H1 (cell line): ENCODE measurements at regions not wholly inside any gene's neighbourhood (a gene's known extent, or its start where the extent isn't known, plus 50 kb on each side); places are given as distances from the start of the nearest gene placed in this dataset.

Experiments
- CTCF ChIA-PET: fragments of 300-600 bp; sonication (Branson Sonifier 250); formaldehyde crosslinking; loops from one replicate; lab custom pipeline; 2021; ENCODE audit not compliant: partially characterized antibody; lab: Charles Lee
- POLR2A ChIA-PET: fragments of 300-600 bp; sonication (Branson Sonifier 250); formaldehyde crosslinking; loops from one replicate; lab custom pipeline; 2021; ENCODE audit warnings: inconsistent platforms; ENCODE audit not compliant: partially characterized antibody; lab: Charles Lee
- DNase-seq, 2 experiments: peaks; one replicate each; pipeline versions ENCODE4 v3.0.0 to v3.0.0-alpha.2; 2010 to 2022; ENCODE audit warnings: low spot score in 2 of 2, low read depth in 1 of 2, mixed read lengths in 1 of 2
- FAIRE-seq: peaks from 2 replicates; lab custom pipeline; 2011; peaks lifted over from hg19 to GRCh38; lab: Jason Lieb, UNC
- H2AFZ ChIP-seq: 2 replicates; pipeline ENCODE4 v1.8.1; 2012; ENCODE audit warnings: low read length, inconsistent platforms
- H2AK5ac ChIP-seq: 2 replicates; pipeline ENCODE4 v1.6.1; 2013; ENCODE audit warnings: low read depth, low read length
- H2BK120ac ChIP-seq: replicated peaks from 2 replicates; pipeline ENCODE3; 2013; ENCODE audit warnings: low read depth, low read length, inconsistent platforms
- H2BK12ac ChIP-seq: 2 replicates; pipeline ENCODE4 v1.6.1; 2013; ENCODE audit warnings: low read depth, low read length
- H2BK15ac ChIP-seq: 2 replicates; pipeline ENCODE4 v1.6.1; 2013; ENCODE audit warnings: low read length
- H2BK20ac ChIP-seq: 2 replicates; pipeline ENCODE4 v1.6.1; 2013; ENCODE audit warnings: low read length
- H2BK5ac ChIP-seq: 2 replicates; pipeline ENCODE4 v1.6.1; 2013; ENCODE audit warnings: low read depth, low read length
- H3K14ac ChIP-seq: 2 replicates; pipeline ENCODE4 v1.6.1; 2013; ENCODE audit warnings: inconsistent platforms; ENCODE audit not compliant: insufficient read length
- H3K18ac ChIP-seq: 2 replicates; pipeline ENCODE4 v1.6.1; 2013; ENCODE audit warnings: low read length; ENCODE audit errors: extremely low read depth
- H3K23ac ChIP-seq: 2 replicates; pipeline ENCODE4 v1.6.1; 2013; ENCODE audit warnings: inconsistent platforms; ENCODE audit not compliant: insufficient read length
- H3K23me2 ChIP-seq: 2 replicates; pipeline ENCODE4 v1.6.1; 2013; ENCODE audit warnings: low read depth, low read length
- H3K27ac ChIP-seq: 2 replicates; pipeline ENCODE4 v1.6.1; 2011; ENCODE audit warnings: low read depth, low read length, inconsistent platforms
- H3K27me3 ChIP-seq, 4 experiments: replicated peaks in 1 of 4; 1 replicate in 1 of 4; 2 replicates in 3 of 4; pipeline versions ENCODE4 v1.6.1 to v1.8.1; 2011 to 2013; ENCODE audit warnings: low read length in 3 of 4, mild to moderate bottlenecking in 3 of 4, inconsistent platforms in 2 of 4, mixed read lengths in 2 of 4, moderate library complexity in 1 of 4; ENCODE audit not compliant: control insufficient read depth in 3 of 4, insufficient read depth in 3 of 4; ENCODE audit errors: extremely low read depth in 1 of 4
- H3K36me3 ChIP-seq, 4 experiments: 2 replicates each; pipeline versions ENCODE4 v1.6.1 to v1.8.1; 2011 to 2013; ENCODE audit warnings: mild to moderate bottlenecking in 4 of 4, low read length in 3 of 4, moderate library complexity in 2 of 4, control low read depth in 1 of 4, inconsistent platforms in 1 of 4; ENCODE audit not compliant: insufficient read depth in 4 of 4, control insufficient read depth in 2 of 4
- H3K4ac ChIP-seq: replicated peaks from 2 replicates; pipeline ENCODE3; 2013; ENCODE audit warnings: low read length, low read depth, mixed read lengths, inconsistent platforms; ENCODE audit not compliant: insufficient read length
- H3K4me1 ChIP-seq, 4 experiments: replicated peaks in 1 of 4; 1 replicate in 1 of 4; 2 replicates in 3 of 4; pipeline versions ENCODE4 v1.6.1 to v1.8.1; 2011 to 2013; ENCODE audit warnings: low read length in 3 of 4, inconsistent platforms in 2 of 4, mixed read lengths in 1 of 4; ENCODE audit not compliant: insufficient read depth in 4 of 4, control insufficient read depth in 3 of 4
- H3K4me2 ChIP-seq, 2 experiments: 2 replicates each; pipeline versions ENCODE4 v1.6.1 to v1.8.1; 2011 to 2013; ENCODE audit warnings: low read depth in 2 of 2, low read length in 2 of 2, control low read depth in 1 of 2, inconsistent platforms in 1 of 2, mild to moderate bottlenecking in 1 of 2; ENCODE audit not compliant: insufficient read depth in 1 of 2
- H3K4me3 ChIP-seq, 4 experiments: fragments of 200-600, 300-600 bp in 1 of 4; sonication (generic), shearing (Covaris generic), sonication (Bioruptor Twin) in 1 of 4; 2 replicates each; pipeline versions ENCODE4 v1.5.1 to v1.8.1; 2011 to 2016; ENCODE audit warnings: low read length in 4 of 4, low read depth in 3 of 4, control low read depth in 2 of 4, inconsistent platforms in 2 of 4, mild to moderate bottlenecking in 2 of 4, mixed read lengths in 1 of 4, moderate library complexity in 1 of 4; ENCODE audit not compliant: insufficient read depth in 2 of 4; ENCODE audit errors: extremely low read depth in 1 of 4
- H3K56ac ChIP-seq: replicated peaks from 2 replicates; pipeline ENCODE3; 2013; ENCODE audit warnings: low read depth, mild to moderate bottlenecking, mixed read lengths, low read length, inconsistent platforms; ENCODE audit not compliant: insufficient read length
- H3K79me1 ChIP-seq: 2 replicates; pipeline ENCODE4 v1.6.1; 2013; ENCODE audit warnings: low read depth, low read length, control low read depth
- H3K79me2 ChIP-seq, 2 experiments: 2 replicates each; pipeline versions ENCODE4 v1.6.1 to v1.8.1; 2012 to 2013; ENCODE audit warnings: low read length in 2 of 2, mild to moderate bottlenecking in 2 of 2, inconsistent platforms in 1 of 2; ENCODE audit not compliant: insufficient read depth in 2 of 2, control insufficient read depth in 1 of 2
- H3K9ac ChIP-seq, 4 experiments: replicated peaks in 1 of 4; 1 replicate in 1 of 4; 2 replicates in 3 of 4; pipeline versions ENCODE4 v1.6.1 to v1.8.1; 2011 to 2013; ENCODE audit warnings: low read depth in 3 of 4, low read length in 3 of 4, control low read depth in 2 of 4, mild to moderate bottlenecking in 2 of 4, moderate library complexity in 2 of 4, inconsistent platforms in 1 of 4; ENCODE audit errors: extremely low read depth in 1 of 4
- H3K9me3 ChIP-seq, 2 experiments: 2 replicates each; pipeline versions ENCODE4 v1.6.1 to v1.8.1; 2012 to 2013; ENCODE audit warnings: mild to moderate bottlenecking in 2 of 2, moderate library complexity in 2 of 2, control low read depth in 1 of 2, inconsistent platforms in 1 of 2, low read depth in 1 of 2, low read length in 1 of 2, mixed read lengths in 1 of 2; ENCODE audit not compliant: insufficient read depth in 2 of 2
- H4K20me1 ChIP-seq, 2 experiments: replicated peaks in 1 of 2; 2 replicates each; pipeline versions ENCODE3 to v1.8.1; 2011 to 2013; ENCODE audit warnings: inconsistent platforms in 2 of 2, low read length in 2 of 2, mild to moderate bottlenecking in 1 of 2; ENCODE audit not compliant: insufficient read depth in 2 of 2, control insufficient read depth in 1 of 2
- H4K5ac ChIP-seq: 2 replicates; pipeline ENCODE4 v1.6.1; 2013; ENCODE audit warnings: low read length, low read depth, mixed read lengths, inconsistent platforms; ENCODE audit not compliant: insufficient read length
- H4K8ac ChIP-seq: 2 replicates; pipeline ENCODE4 v1.8.0; 2013; ENCODE audit warnings: mild to moderate bottlenecking, moderate library complexity, low read length, inconsistent platforms; ENCODE audit not compliant: insufficient read depth; ENCODE audit errors: extremely low read depth
- H4K91ac ChIP-seq: replicated peaks from 2 replicates; pipeline ENCODE3; 2013; ENCODE audit warnings: low read length, mixed read lengths, inconsistent platforms; ENCODE audit not compliant: insufficient read length
- BCL11A ChIP-seq, 2 experiments: IDR thresholded peaks; one replicate each; pipeline ENCODE4 v1.6.1; 2011; ENCODE audit warnings: low read depth in 2 of 2, low read length in 2 of 2, mild to moderate bottlenecking in 2 of 2
- BRCA1 ChIP-seq: IDR thresholded peaks from 2 replicates; pipeline ENCODE4 v1.6.1; 2012; ENCODE audit warnings: low read depth, low read length, improper control_type of control experiment
- CBX8 ChIP-seq: fragments of 300-800, 300-1000 bp; sonication (generic); IDR thresholded peaks from 2 replicates; pipeline ENCODE4 v1.7.1; 2016; ENCODE audit warnings: low read depth, low read length, borderline replicate concordance
- CREB1 ChIP-seq: IDR thresholded peaks from 2 replicates; pipeline ENCODE4 v1.6.1; 2012; ENCODE audit warnings: inconsistent platforms
- FOSL1 ChIP-seq: IDR thresholded peaks from 2 replicates; pipeline ENCODE4 v1.6.1; 2011; ENCODE audit warnings: mild to moderate bottlenecking, low read depth, low read length, moderate library complexity; ENCODE audit not compliant: insufficient read depth
- JUND ChIP-seq: IDR thresholded peaks from 2 replicates; pipeline ENCODE4 v1.6.1; 2011; ENCODE audit warnings: mild to moderate bottlenecking, improper control_type of control experiment, low read length
- KDM4A ChIP-seq: IDR thresholded peaks from one replicate; pipeline ENCODE4 v1.7.1; 2012; ENCODE audit warnings: low read depth, mild to moderate bottlenecking, moderate library complexity, low read length, inconsistent platforms; ENCODE audit not compliant: severe bottlenecking
- POLR2AphosphoS5 ChIP-seq: IDR thresholded peaks from 2 replicates; pipeline ENCODE4 v1.6.1; 2011; ENCODE audit warnings: low read depth, low read length
- RBBP5 ChIP-seq: IDR thresholded peaks from 2 replicates; pipeline ENCODE4 v1.7.1; 2012; ENCODE audit warnings: low read depth, mild to moderate bottlenecking, inconsistent platforms, low read length, moderate library complexity, borderline replicate concordance
- RNF2 ChIP-seq: fragments of 200-900, 300-1000 bp; sonication (generic); IDR thresholded peaks from 2 replicates; pipeline ENCODE4 v1.7.1; 2016; ENCODE audit warnings: borderline replicate concordance, low read depth, mild to moderate bottlenecking, antibody characterized with exemption, low read length; ENCODE audit not compliant: poor library complexity, severe bottlenecking; ENCODE audit errors: missing control alignments
- SAP30 ChIP-seq: fragments of 300-600 bp; sonication (generic); IDR thresholded peaks from 2 replicates; pipeline ENCODE4 v1.7.1; 2012; ENCODE audit warnings: low read length, moderate library complexity, mild to moderate bottlenecking, inconsistent platforms; ENCODE audit not compliant: insufficient read depth, insufficient replicate concordance
- SP1 ChIP-seq: IDR thresholded peaks from 2 replicates; pipeline ENCODE4 v1.6.1; 2011; ENCODE audit warnings: low read depth, low read length
- SRF ChIP-seq: IDR thresholded peaks from 2 replicates; pipeline ENCODE4 v1.6.1; 2011; ENCODE audit warnings: mild to moderate bottlenecking, low read depth, low read length, moderate library complexity
- WGBS, 2 experiments: shearing (Covaris generic) in 1 of 2; methylation state at CpG; one replicate each; pipeline versions ENCODE4 v1.1.6 to v1.1.7; 2013 to 2015; ENCODE audit warnings: low lambda C conversion rate in 2 of 2, mixed read lengths in 2 of 2, inconsistent platforms in 1 of 2, low coverage in 1 of 2, missing lambda C conversion rate in 1 of 2; ENCODE audit not compliant: insufficient replicate concordance in 2 of 2, insufficient coverage in 1 of 2, insufficient read length in 1 of 2; ENCODE audit errors: extremely low coverage in 1 of 2, missing lambda C conversion rate in 1 of 2; 5-methylcytosine and 5-hydroxymethylcytosine counted together

GRCh38 chr6:37109714-37110499, 60.0 kb upstream of the PIM1 start:
- Histone ChIP-seq H3K36me3 (peaks cover 0 to 40% (median 3%) of the 10 kb centered on the region in 4 experiments; a peak in 5 of 8 replicates), H2AFZ (no peak overlapping the region), H4K20me1 (peaks cover 0 to 2% of the 10 kb centered on the region in 2 experiments), H3K23ac (no peak overlapping the region), H2BK5ac (no peak overlapping the region; the same call in 1 of the 2 replicates), H3K9me3 (no peaks in the 10 kb centered on the region), H3K4ac (no peak overlapping the region), H2BK15ac (no peak overlapping the region), H3K14ac (no peak overlapping the region), H2BK120ac (no peak overlapping the region), H3K4me1 (peaks cover 2 to 7% (median 4%) of the 10 kb centered on the region in 4 experiments), H3K79me2 (no peaks in the 10 kb centered on the region), H3K27ac (no peak overlapping the region), H4K8ac (no peak overlapping the region), H2BK20ac (no peak overlapping the region), H3K79me1 (no peaks in the 10 kb centered on the region), H2AK5ac (no peak overlapping the region), H3K27me3 (no peaks in the 10 kb centered on the region), H3K18ac (no peak overlapping the region), H3K4me2 (no peak overlapping the region), H4K91ac (no peak overlapping the region), H3K9ac (no peak overlapping the region), H3K4me3 (no peak overlapping the region), H4K5ac (no peak overlapping the region), H3K56ac (no peak overlapping the region), H2BK12ac (no peak overlapping the region), H3K23me2 (no peaks in the 10 kb centered on the region)
- TF ChIP-seq SP1: no peak
- TF ChIP-seq JUND: no peak
- no peak for TF ChIP-seq POLR2AphosphoS5
- no peak for TF ChIP-seq FOSL1
- TF ChIP-seq SAP30: no peak
- no peak for TF ChIP-seq RNF2
- no peak for TF ChIP-seq SRF
- TF ChIP-seq RBBP5: no peak
- TF ChIP-seq BCL11A (IDR thresholded peaks at IDR 0.05; ENCODE audit: low read depth in 2 of 2, low read length in 2 of 2): no peak
- TF ChIP-seq BRCA1: no peak
- no peak for TF ChIP-seq KDM4A
- no peak for TF ChIP-seq CBX8
- no peak for TF ChIP-seq CREB1
- CTCF ChIA-PET: interaction anchor here (0.8 to 2.9 kb wide), 11 partner anchors 10 to 92 kb away, joined by 3 to 12 read pairs (median 4); partner anchors contain the start of gene PIM1
- 93% methylated on average over 13 of the region's 13 CpGs; no CpG with 5 or more reads in 1 of the 2 experiments for WGBS, 2 experiments
- DNase-seq (no peak), FAIRE-seq (no peak)
- POLR2A ChIA-PET: interaction anchor here (0.7 to 39.1 kb wide), 17 partner anchors 8 to 80 kb away, joined by 3 to 1024 read pairs (median 4); partner anchors contain the start of gene PIM1
